Neuron (in vitro differentiated cells): ENCODE measurements at regions not wholly inside any gene's neighbourhood (a gene's known extent, or its start where the extent isn't known, plus 50 kb on each side); places are given as distances from the start of the nearest gene placed in this dataset.

Experiments used
- H2AFZ ChIP-seq: one replicate; pipeline ENCODE4 v1.6.1; 2013; ENCODE audit warnings: low read depth, mild to moderate bottlenecking, inconsistent platforms, low read length, moderate library complexity
- H3K27me3 ChIP-seq: one replicate; pipeline ENCODE4 v1.6.1; 2013; ENCODE audit warnings: low read length; ENCODE audit not compliant: insufficient read depth
- H3K36me3 ChIP-seq: one replicate; pipeline ENCODE4 v1.6.1; 2013; ENCODE audit warnings: low read length; ENCODE audit not compliant: insufficient read depth
- H3K4me1 ChIP-seq: one replicate; pipeline ENCODE4 v1.6.1; 2013; ENCODE audit warnings: low read length; ENCODE audit not compliant: insufficient read depth
- H3K4me3 ChIP-seq: 2 replicates; pipeline ENCODE4 v1.5.1; 2013; ENCODE audit warnings: mild to moderate bottlenecking, low read length, moderate library complexity
- H3K9me3 ChIP-seq: one replicate; pipeline ENCODE4 v1.6.1; 2013; ENCODE audit warnings: low read length

GRCh38 chr15:25230442-25230841 lies 208.4 kb downstream of the UBE3A start:
- H3K4me1 ChIP-seq = no peaks in the 10 kb centered on the region
- no peaks in the 10 kb centered on the region for H3K27me3 ChIP-seq
- H2AFZ ChIP-seq = no peak overlapping the region
- no peak overlapping the region for H3K4me3 ChIP-seq
- H3K9me3 ChIP-seq = peaks cover 6% of the 10 kb centered on the region
- H3K36me3 ChIP-seq = no peaks in the 10 kb centered on the region

GRCh38 chr15:25233766-25234350 lies 205.0 kb downstream of the UBE3A start:
- Histone ChIP-seq H3K9me3 (peaks cover 6% of the 10 kb centered on the region), H3K27me3 (no peaks in the 10 kb centered on the region), H3K36me3 (no peaks in the 10 kb centered on the region), H3K4me1 (no peaks in the 10 kb centered on the region), H2AFZ (no peak overlapping the region), H3K4me3 (no peak overlapping the region)

- Histone ChIP-seq H3K4me3 (no peak overlapping the region), H3K4me1 (no peaks in the 10 kb centered on the region), H3K9me3 (peaks cover 8% of the 10 kb centered on the region), H2AFZ (no peak overlapping the region), H3K27me3 (no peaks in the 10 kb centered on the region), H3K36me3 (no peaks in the 10 kb centered on the region)
Observed at GRCh38 chr15:25234831-25235230, 204.0 kb downstream of the UBE3A start.

- H3K4me3 ChIP-seq = no peak overlapping the region
- no peaks in the 10 kb centered on the region for H3K4me1 ChIP-seq
- H2AFZ ChIP-seq = no peak overlapping the region
- H3K36me3 ChIP-seq = no peaks in the 10 kb centered on the region
- H3K9me3 ChIP-seq = peaks cover 8% of the 10 kb centered on the region
- H3K27me3 ChIP-seq = no peaks in the 10 kb centered on the region
Observed at GRCh38 chr15:25235391-25235790, 203.4 kb downstream of the UBE3A start.

- H3K27me3 ChIP-seq = no peaks in the 10 kb centered on the region
- peaks cover 8% of the 10 kb centered on the region for H3K9me3 ChIP-seq
- no peaks in the 10 kb centered on the region for H3K4me1 ChIP-seq
- H3K4me3 ChIP-seq = no peak overlapping the region
- H3K36me3 ChIP-seq = no peaks in the 10 kb centered on the region
- H2AFZ ChIP-seq = no peak overlapping the region
Observed at GRCh38 chr15:25236143-25236860, 202.5 kb downstream of the UBE3A start.

- Histone ChIP-seq H3K4me3 (no peak overlapping the region), H3K36me3 (no peaks in the 10 kb centered on the region), H3K9me3 (peaks cover 8% of the 10 kb centered on the region), H2AFZ (no peak overlapping the region), H3K4me1 (no peaks in the 10 kb centered on the region), H3K27me3 (no peaks in the 10 kb centered on the region)
Observed at GRCh38 chr15:25236861-25237155, 202.0 kb downstream of the UBE3A start.

GRCh38 chr15:25237291-25237978 lies 201.4 kb downstream of the UBE3A start:
- Histone ChIP-seq H3K4me3 (no peak overlapping the region), H2AFZ (no peak overlapping the region), H3K36me3 (no peaks in the 10 kb centered on the region), H3K27me3 (no peaks in the 10 kb centered on the region), H3K4me1 (no peaks in the 10 kb centered on the region), H3K9me3 (peaks cover 8% of the 10 kb centered on the region)

GRCh38 chr15:25238126-25238525 lies 200.7 kb downstream of the UBE3A start:
- H2AFZ ChIP-seq = no peak overlapping the region
- no peaks in the 10 kb centered on the region for H3K4me1 ChIP-seq
- no peaks in the 10 kb centered on the region for H3K36me3 ChIP-seq
- no peak overlapping the region for H3K4me3 ChIP-seq
- H3K9me3 ChIP-seq = peaks cover 13% of the 10 kb centered on the region
- no peaks in the 10 kb centered on the region for H3K27me3 ChIP-seq

GRCh38 chr15:25238716-25239470 lies 199.9 kb downstream of the UBE3A start:
- no peaks in the 10 kb centered on the region for H3K4me1 ChIP-seq
- H3K4me3 ChIP-seq = no peak overlapping the region
- no peaks in the 10 kb centered on the region for H3K27me3 ChIP-seq
- H3K36me3 ChIP-seq = no peaks in the 10 kb centered on the region
- H3K9me3 ChIP-seq = peaks cover 9% of the 10 kb centered on the region
- no peak overlapping the region for H2AFZ ChIP-seq

GRCh38 chr15:25239471-25240345 lies 199.1 kb downstream of the UBE3A start:
- peaks cover 8% of the 10 kb centered on the region for H3K9me3 ChIP-seq
- H3K36me3 ChIP-seq = no peaks in the 10 kb centered on the region
- H2AFZ ChIP-seq = no peak overlapping the region
- no peaks in the 10 kb centered on the region for H3K4me1 ChIP-seq
- H3K27me3 ChIP-seq = no peaks in the 10 kb centered on the region
- no peak overlapping the region for H3K4me3 ChIP-seq

GRCh38 chr15:25240461-25241021 lies 198.3 kb downstream of the UBE3A start:
- no peak overlapping the region for H3K4me3 ChIP-seq
- H3K9me3 ChIP-seq = peaks cover 8% of the 10 kb centered on the region
- no peaks in the 10 kb centered on the region for H3K36me3 ChIP-seq
- H3K27me3 ChIP-seq = no peaks in the 10 kb centered on the region
- H3K4me1 ChIP-seq = no peaks in the 10 kb centered on the region
- no peak overlapping the region for H2AFZ ChIP-seq

- Histone ChIP-seq H3K4me3 (no peak overlapping the region), H3K4me1 (no peaks in the 10 kb centered on the region), H3K27me3 (no peaks in the 10 kb centered on the region), H3K9me3 (peaks cover 8% of the 10 kb centered on the region), H3K36me3 (no peaks in the 10 kb centered on the region), H2AFZ (no peak overlapping the region)
Observed at GRCh38 chr15:25241241-25241801, 197.5 kb downstream of the UBE3A start.
